ENCODE measurements at regions not wholly inside any gene's neighbourhood (a gene's known extent, or its start where the extent isn't known, plus 50 kb on each side); places are given as distances from the start of the nearest gene placed in this dataset.

DNA sequence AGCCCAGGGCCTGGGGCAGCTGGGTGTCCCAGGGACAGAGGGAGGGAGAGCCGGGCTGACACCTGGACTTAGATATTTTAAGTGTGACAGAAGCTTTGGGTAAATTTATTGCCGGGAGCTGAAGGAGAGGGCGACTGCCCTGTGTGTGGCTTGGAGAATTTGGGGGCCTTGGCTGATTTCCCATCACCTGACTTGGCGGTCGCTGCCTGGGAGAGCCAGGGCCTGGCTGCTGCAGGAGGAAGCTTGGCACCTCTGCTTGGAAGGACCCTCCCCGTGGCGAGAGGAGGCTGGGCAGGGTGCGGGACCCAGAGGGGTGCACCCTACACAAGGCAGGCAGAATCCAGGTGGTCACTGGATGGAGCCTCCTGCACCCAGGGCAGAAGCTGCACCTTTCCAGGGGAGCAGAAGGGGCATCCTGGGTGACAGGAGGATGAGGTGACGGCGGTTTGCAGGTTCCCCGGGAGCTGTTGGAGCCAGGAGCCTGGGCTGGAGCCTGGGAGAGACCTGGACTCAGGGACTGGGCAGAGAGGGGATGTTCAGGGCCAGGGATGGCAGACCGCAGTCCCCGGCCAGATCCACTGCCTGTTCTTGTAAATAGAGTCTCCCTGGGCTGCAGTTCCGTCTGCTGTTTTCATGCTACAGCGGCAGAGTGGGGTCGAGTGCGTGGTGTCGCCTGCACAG, 72.0 kb downstream of the RGS12 start:
- TF ChIP-seq, protein P1, sequence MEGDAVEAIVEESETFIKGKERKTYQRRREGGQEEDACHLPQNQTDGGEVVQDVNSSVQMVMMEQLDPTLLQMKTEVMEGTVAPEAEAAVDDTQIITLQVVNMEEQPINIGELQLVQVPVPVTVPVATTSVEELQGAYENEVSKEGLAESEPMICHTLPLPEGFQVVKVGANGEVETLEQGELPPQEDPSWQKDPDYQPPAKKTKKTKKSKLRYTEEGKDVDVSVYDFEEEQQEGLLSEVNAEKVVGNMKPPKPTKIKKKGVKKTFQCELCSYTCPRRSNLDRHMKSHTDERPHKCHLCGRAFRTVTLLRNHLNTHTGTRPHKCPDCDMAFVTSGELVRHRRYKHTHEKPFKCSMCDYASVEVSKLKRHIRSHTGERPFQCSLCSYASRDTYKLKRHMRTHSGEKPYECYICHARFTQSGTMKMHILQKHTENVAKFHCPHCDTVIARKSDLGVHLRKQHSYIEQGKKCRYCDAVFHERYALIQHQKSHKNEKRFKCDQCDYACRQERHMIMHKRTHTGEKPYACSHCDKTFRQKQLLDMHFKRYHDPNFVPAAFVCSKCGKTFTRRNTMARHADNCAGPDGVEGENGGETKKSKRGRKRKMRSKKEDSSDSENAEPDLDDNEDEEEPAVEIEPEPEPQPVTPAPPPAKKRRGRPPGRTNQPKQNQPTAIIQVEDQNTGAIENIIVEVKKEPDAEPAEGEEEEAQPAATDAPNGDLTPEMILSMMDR (IDR thresholded peaks at IDR 0.05), result no peak
- TF ChIP-seq POLR2A (IDR thresholded peaks at IDR 0.05), result no peak

Measured in lower leg skin (tissue), 3 donors.